ENCODE measurements at regions not wholly inside any gene's neighbourhood (a gene's known extent, or its start where the extent isn't known, plus 50 kb on each side); places are given as distances from the start of the nearest gene placed in this dataset.

DNA sequence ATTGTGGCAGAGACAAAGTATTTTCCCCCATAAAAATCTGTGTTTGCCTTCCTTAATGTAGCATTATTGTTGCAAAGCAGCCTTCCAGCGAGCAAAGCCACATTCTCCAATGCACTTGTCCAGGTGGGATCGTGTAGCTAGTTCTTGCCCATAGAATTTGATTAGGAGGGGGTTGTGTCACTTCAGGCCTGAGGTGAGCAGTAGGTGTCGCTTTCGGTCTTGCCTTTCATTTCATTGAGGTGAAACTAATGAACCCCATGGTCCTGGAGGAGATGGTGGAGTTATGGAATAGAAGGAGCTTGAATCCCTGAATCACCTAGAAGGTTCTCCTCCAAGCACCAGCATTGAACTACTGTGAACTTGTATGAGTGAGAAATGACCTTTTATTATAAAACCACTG lies 318.9 kb upstream of the PBX1 start:
- H3K79me2 ChIP-seq (ENCODE audit: insufficient read depth, low read length) = no peaks in the 10 kb centered on the region
- no peak overlapping the region for H3K4me3 ChIP-seq (ENCODE audit: insufficient read depth, low read length)
- no peak overlapping the region for H3K27ac ChIP-seq (ENCODE audit: low read depth, low read length)
- H3K4me2 ChIP-seq (ENCODE audit: insufficient read depth, low read length) = no peak overlapping the region
- no peaks in the 10 kb centered on the region for H3K4me1 ChIP-seq (ENCODE audit: insufficient read depth, low read length)
- no peaks in the 10 kb centered on the region for H3K9me3 ChIP-seq (ENCODE audit: low read depth, low read length)
- TF ChIP-seq CTCF (IDR thresholded peaks at IDR 0.05; ENCODE audit: extremely low read depth, low read depth, low read length) = no peak
- H3K36me3 ChIP-seq (ENCODE audit: insufficient read depth, low read length) = no peaks in the 10 kb centered on the region
- H2AFZ ChIP-seq (ENCODE audit: low read length) = no peak overlapping the region
- no peaks in the 10 kb centered on the region for H4K20me1 ChIP-seq (ENCODE audit: insufficient read depth, low read length)
- no peak for DNase-seq (ENCODE audit: insufficient read length, low spot score, missing footprints)
- no peaks in the 10 kb centered on the region for H3K27me3 ChIP-seq (ENCODE audit: insufficient read depth, low read length)

DNA sequence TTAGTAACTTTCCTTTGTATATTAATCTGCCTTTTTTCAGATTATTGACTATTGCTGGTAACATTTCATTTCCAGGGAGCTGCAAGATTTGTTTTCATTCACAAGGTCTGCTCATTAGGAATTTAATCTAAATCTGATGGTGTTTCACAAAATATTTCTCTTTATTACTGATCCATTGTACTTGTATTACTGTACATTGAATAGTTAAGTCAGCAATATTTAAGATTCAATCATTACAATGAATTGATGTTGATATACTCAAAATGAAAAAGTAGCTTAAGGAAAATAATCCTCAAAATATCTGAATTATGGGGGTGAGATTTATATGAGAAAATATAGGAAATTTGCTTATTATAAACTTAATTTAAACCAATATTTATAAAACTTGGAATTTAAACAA lies 308.6 kb upstream of the PBX1 start:
- no peak for DNase-seq (ENCODE audit: insufficient read length, low spot score, missing footprints)
- no peak for TF ChIP-seq CTCF (IDR thresholded peaks at IDR 0.05; ENCODE audit: extremely low read depth, low read depth, low read length)
- Histone ChIP-seq H3K4me1 (ENCODE audit: insufficient read depth, low read length) (no peaks in the 10 kb centered on the region), H3K27me3 (ENCODE audit: insufficient read depth, low read length) (no peaks in the 10 kb centered on the region), H3K36me3 (ENCODE audit: insufficient read depth, low read length) (no peaks in the 10 kb centered on the region), H3K4me3 (ENCODE audit: insufficient read depth, low read length) (no peak overlapping the region), H3K27ac (ENCODE audit: low read depth, low read length) (no peak overlapping the region), H3K4me2 (ENCODE audit: insufficient read depth, low read length) (no peak overlapping the region), H4K20me1 (ENCODE audit: insufficient read depth, low read length) (no peaks in the 10 kb centered on the region), H3K79me2 (ENCODE audit: insufficient read depth, low read length) (no peaks in the 10 kb centered on the region), H3K9me3 (ENCODE audit: low read depth, low read length) (peaks cover 2% of the 10 kb centered on the region), H2AFZ (ENCODE audit: low read length) (no peak overlapping the region)

GRCh38 chr1:164256456-164256855 lies 302.5 kb upstream of the PBX1 start:
- Histone ChIP-seq H3K27me3 (ENCODE audit: insufficient read depth, low read length) (no peaks in the 10 kb centered on the region), H2AFZ (ENCODE audit: low read length) (no peak overlapping the region), H3K9me3 (ENCODE audit: low read depth, low read length) (peaks cover 2% of the 10 kb centered on the region), H3K79me2 (ENCODE audit: insufficient read depth, low read length) (no peaks in the 10 kb centered on the region), H3K4me1 (ENCODE audit: insufficient read depth, low read length) (no peaks in the 10 kb centered on the region), H3K27ac (ENCODE audit: low read depth, low read length) (no peak overlapping the region), H3K4me3 (ENCODE audit: insufficient read depth, low read length) (no peak overlapping the region), H3K36me3 (ENCODE audit: insufficient read depth, low read length) (no peaks in the 10 kb centered on the region), H4K20me1 (ENCODE audit: insufficient read depth, low read length) (no peaks in the 10 kb centered on the region), H3K4me2 (ENCODE audit: insufficient read depth, low read length) (no peak overlapping the region)
- no peak for TF ChIP-seq CTCF (IDR thresholded peaks at IDR 0.05; ENCODE audit: extremely low read depth, low read depth, low read length)
- DNase-seq (ENCODE audit: insufficient read length, low spot score, missing footprints) = no peak

DNA sequence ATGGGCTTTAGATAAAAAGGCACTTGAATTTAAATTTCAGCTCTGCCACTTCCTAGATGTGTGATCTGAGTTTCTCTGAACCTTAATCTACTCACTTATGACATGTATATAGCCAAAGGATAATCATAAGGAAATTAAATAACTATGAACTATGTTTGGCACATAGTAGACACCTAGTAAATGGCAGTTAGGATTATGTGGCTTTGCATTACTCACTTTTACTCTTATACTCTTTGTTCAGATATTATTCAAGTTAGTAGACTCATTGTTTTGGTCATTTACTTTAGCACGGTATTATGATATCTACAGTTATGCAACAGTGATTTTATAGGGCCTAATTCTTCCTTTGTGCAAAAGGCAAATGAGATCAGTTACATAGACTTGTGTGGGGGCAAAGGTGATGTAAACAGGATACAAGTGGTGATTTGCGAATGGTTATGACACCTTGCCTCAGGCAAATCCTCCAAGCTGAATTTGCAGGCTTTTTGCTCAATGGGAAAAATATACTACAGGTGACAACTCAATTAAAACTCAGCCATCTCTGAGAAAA lies 297.2 kb upstream of the PBX1 start:
- no peak for TF ChIP-seq CTCF (IDR thresholded peaks at IDR 0.05; ENCODE audit: extremely low read depth, low read depth, low read length)

More for the DNA sequence above, 297.2 kb upstream of the PBX1 start:
- H4K20me1 ChIP-seq (ENCODE audit: insufficient read depth, low read length) = no peaks in the 10 kb centered on the region
- no peak overlapping the region for H3K4me3 ChIP-seq (ENCODE audit: insufficient read depth, low read length)
- H3K27ac ChIP-seq (ENCODE audit: low read depth, low read length) = no peak overlapping the region
- H3K9me3 ChIP-seq (ENCODE audit: low read depth, low read length) = no peaks in the 10 kb centered on the region
- H3K4me2 ChIP-seq (ENCODE audit: insufficient read depth, low read length) = no peak overlapping the region
- no peaks in the 10 kb centered on the region for H3K79me2 ChIP-seq (ENCODE audit: insufficient read depth, low read length)
- H3K27me3 ChIP-seq (ENCODE audit: insufficient read depth, low read length) = no peaks in the 10 kb centered on the region
- H2AFZ ChIP-seq (ENCODE audit: low read length) = no peak overlapping the region
- no peaks in the 10 kb centered on the region for H3K36me3 ChIP-seq (ENCODE audit: insufficient read depth, low read length)
- DNase-seq (ENCODE audit: insufficient read length, low spot score, missing footprints) = no peak
- no peaks in the 10 kb centered on the region for H3K4me1 ChIP-seq (ENCODE audit: insufficient read depth, low read length)
